NB4 (cell line): ENCODE measurements at regions not wholly inside any gene's neighbourhood (a gene's known extent, or its start where the extent isn't known, plus 50 kb on each side); places are given as distances from the start of the nearest gene placed in this dataset.

ENCODE experiments used
- CTCF ChIP-seq: IDR thresholded peaks from one replicate; pipeline ENCODE4 v1.5.1; 2012; ENCODE audit warnings: low read depth, low read length
- MAX ChIP-seq: IDR thresholded peaks from 2 replicates; pipeline ENCODE4 v1.6.1; 2011; ENCODE audit warnings: low read depth, low read length
- MYC ChIP-seq: IDR thresholded peaks from 2 replicates; pipeline ENCODE4 v1.6.1; 2011; ENCODE audit warnings: low read depth, low read length
- POLR2A ChIP-seq: IDR thresholded peaks from 2 replicates; pipeline ENCODE4 v1.6.1; 2011; ENCODE audit warnings: mild to moderate bottlenecking; ENCODE audit not compliant: insufficient read length; ENCODE audit errors: extremely low read depth

- TF ChIP-seq CTCF (no peak), POLR2A (no peak), MAX (no peak), MYC (no peak)
Observed at GRCh38 chr2:196439760-196440159, 199.8 kb upstream of the CCDC150 start.
